Vagina (tissue), 2 donors: ENCODE measurements at regions not wholly inside any gene's neighbourhood (a gene's known extent, or its start where the extent isn't known, plus 50 kb on each side); places are given as distances from the start of the nearest gene placed in this dataset.
"Not testable (repeated sequence)": the region's sequence is repeated elsewhere in the genome, so short reads cannot be mapped to it uniquely, and the experiment has no call there.

ENCODE experiments used
- DNase-seq, 2 donors: peaks; one replicate each; pipeline ENCODE4 v3.0.0-alpha.2; 2017; ENCODE audit errors: extremely low spot score in 2 of 2
- H3K27ac ChIP-seq: fragments of 200-600 bp; sonication (generic); one replicate; pipeline ENCODE4 v1.5.1; 2019
- H3K27me3 ChIP-seq: fragments of 200-600 bp; sonication (generic); one replicate; pipeline ENCODE4 v1.5.1; 2019
- H3K36me3 ChIP-seq, 2 donors: fragments of 200-600 bp; sonication (generic); one replicate each; pipeline ENCODE4 v1.5.1; 2017 to 2019
- H3K4me1 ChIP-seq: fragments of 200-600 bp; sonication (generic); one replicate; pipeline ENCODE4 v1.5.1; 2019
- H3K4me3 ChIP-seq, 2 donors: fragments of 200-600 bp; sonication (generic); 1 replicate in 1 of 2; 2 replicates in 1 of 2; pipeline ENCODE4 v1.5.1; 2016 to 2019
- H3K9me3 ChIP-seq: fragments of 200-600 bp; sonication (generic); one replicate; pipeline ENCODE4 v1.5.1; 2019
- POLR2A ChIP-seq, 2 donors: fragments of 450-650 bp; IDR thresholded peaks; one replicate each; pipeline ENCODE4 v1.6.1; 2017; ENCODE audit warnings: antibody characterized with exemption in 2 of 2, mild to moderate bottlenecking in 2 of 2, moderate library complexity in 2 of 2
- POLR2AphosphoS5 ChIP-seq, 2 donors: sonication (generic); formaldehyde crosslinking; IDR thresholded peaks; one replicate each; pipeline ENCODE4 v1.9.0; 2017; ENCODE audit warnings: antibody characterized with exemption in 2 of 2, mild to moderate bottlenecking in 2 of 2, low read depth in 1 of 2; ENCODE audit not compliant: insufficient read depth in 1 of 2
- intact Hi-C: fragments of 100-400 bp; cut with DNase I; formaldehyde crosslinking; loops from one replicate; pipeline ENCODE4 v1.15.1; 2023
- TF ChIP-seq, protein P1 (sequence below), 3 experiments: fragments of 450-650 bp in 2 of 3; fragments of 200-600 bp in 1 of 3; sonication (generic) in 1 of 3; IDR thresholded peaks; one replicate each; pipeline ENCODE4 v1.5.1; 2017 to 2019; ENCODE audit warnings: antibody characterized with exemption in 3 of 3, mild to moderate bottlenecking in 2 of 3, moderate library complexity in 2 of 3

- Histone ChIP-seq H3K27ac (no peak overlapping the region), H3K36me3 (no peaks in the 10 kb centered on the region), H3K4me1 (no peaks in the 10 kb centered on the region), H3K9me3 (no peaks in the 10 kb centered on the region), H3K4me3 (no peak overlapping the region), H3K27me3 (no peaks in the 10 kb centered on the region)
- intact Hi-C loops = no loop called here
- no peak for TF ChIP-seq POLR2AphosphoS5 (IDR thresholded peaks at IDR 0.05; ENCODE audit: insufficient read depth in 1 of 2, low read depth in 1 of 2)
- no peak for TF ChIP-seq POLR2A (IDR thresholded peaks at IDR 0.05)
- TF ChIP-seq, protein P1, sequence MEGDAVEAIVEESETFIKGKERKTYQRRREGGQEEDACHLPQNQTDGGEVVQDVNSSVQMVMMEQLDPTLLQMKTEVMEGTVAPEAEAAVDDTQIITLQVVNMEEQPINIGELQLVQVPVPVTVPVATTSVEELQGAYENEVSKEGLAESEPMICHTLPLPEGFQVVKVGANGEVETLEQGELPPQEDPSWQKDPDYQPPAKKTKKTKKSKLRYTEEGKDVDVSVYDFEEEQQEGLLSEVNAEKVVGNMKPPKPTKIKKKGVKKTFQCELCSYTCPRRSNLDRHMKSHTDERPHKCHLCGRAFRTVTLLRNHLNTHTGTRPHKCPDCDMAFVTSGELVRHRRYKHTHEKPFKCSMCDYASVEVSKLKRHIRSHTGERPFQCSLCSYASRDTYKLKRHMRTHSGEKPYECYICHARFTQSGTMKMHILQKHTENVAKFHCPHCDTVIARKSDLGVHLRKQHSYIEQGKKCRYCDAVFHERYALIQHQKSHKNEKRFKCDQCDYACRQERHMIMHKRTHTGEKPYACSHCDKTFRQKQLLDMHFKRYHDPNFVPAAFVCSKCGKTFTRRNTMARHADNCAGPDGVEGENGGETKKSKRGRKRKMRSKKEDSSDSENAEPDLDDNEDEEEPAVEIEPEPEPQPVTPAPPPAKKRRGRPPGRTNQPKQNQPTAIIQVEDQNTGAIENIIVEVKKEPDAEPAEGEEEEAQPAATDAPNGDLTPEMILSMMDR (IDR thresholded peaks at IDR 0.05) = no peak
- DNase-seq = no peak
Observed at GRCh38 chr3:153513236-153513635, 351.2 kb downstream of the RAP2B start.

DNA sequence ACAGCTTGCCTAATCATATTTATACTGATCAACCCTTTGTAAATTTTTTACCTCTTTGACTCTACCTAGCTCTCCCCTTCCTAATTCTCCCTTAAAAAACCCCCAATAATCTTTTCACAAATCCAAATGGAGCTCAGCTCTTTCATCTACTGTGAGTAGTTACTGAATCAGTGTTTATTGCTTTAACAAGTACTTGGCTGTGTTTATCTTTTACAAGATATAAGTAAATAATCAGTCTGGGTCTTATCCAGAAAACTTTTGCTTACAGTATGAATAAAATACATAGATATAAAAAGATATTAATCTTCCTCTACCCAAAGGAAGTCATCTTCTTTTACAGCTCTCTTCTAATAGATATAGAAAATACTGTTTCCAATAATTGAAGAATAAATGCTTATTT lies 366.4 kb downstream of the RAP2B start:
- H3K27me3 ChIP-seq = no peaks in the 10 kb centered on the region
- H3K36me3 ChIP-seq = no peaks in the 10 kb centered on the region
- no peak for TF ChIP-seq POLR2A (IDR thresholded peaks at IDR 0.05)
- TF ChIP-seq, protein P1 (IDR thresholded peaks at IDR 0.05) = no peak
- no peak for TF ChIP-seq POLR2AphosphoS5 (IDR thresholded peaks at IDR 0.05; ENCODE audit: insufficient read depth in 1 of 2, low read depth in 1 of 2)
- no peak overlapping the region for H3K4me3 ChIP-seq
- no peak for DNase-seq
- intact Hi-C loops = no loop called here
- no peak overlapping the region for H3K27ac ChIP-seq
- H3K9me3 ChIP-seq = no peaks in the 10 kb centered on the region
- no peaks in the 10 kb centered on the region for H3K4me1 ChIP-seq

GRCh38 chr3:153539263-153539662 lies 377.2 kb downstream of the RAP2B start:
- intact Hi-C loops = no loop called here

GRCh38 chr3:153545471-153545870 lies 383.4 kb downstream of the RAP2B start:
- no peak overlapping the region for H3K27ac ChIP-seq
- no peaks in the 10 kb centered on the region for H3K27me3 ChIP-seq
- intact Hi-C loops = no loop called here
- no peak for DNase-seq
- H3K4me1 ChIP-seq = no peaks in the 10 kb centered on the region
- no peaks in the 10 kb centered on the region for H3K36me3 ChIP-seq
- no peak overlapping the region for H3K4me3 ChIP-seq
- no peaks in the 10 kb centered on the region for H3K9me3 ChIP-seq
- TF ChIP-seq POLR2A (IDR thresholded peaks at IDR 0.05) (no peak), POLR2AphosphoS5 (IDR thresholded peaks at IDR 0.05; ENCODE audit: insufficient read depth in 1 of 2, low read depth in 1 of 2) (no peak)
- TF ChIP-seq, protein P1 (IDR thresholded peaks at IDR 0.05) = no peak

More at GRCh38 chr3:153539263-153539662, 377.2 kb downstream of the RAP2B start:
- Histone ChIP-seq H3K36me3 (no peaks in the 10 kb centered on the region), H3K27ac (no peak overlapping the region), H3K27me3 (no peaks in the 10 kb centered on the region), H3K9me3 (no peaks in the 10 kb centered on the region), H3K4me1 (no peaks in the 10 kb centered on the region), H3K4me3 (no peak overlapping the region)
- no peak for TF ChIP-seq POLR2A (IDR thresholded peaks at IDR 0.05)
- TF ChIP-seq, protein P1 (IDR thresholded peaks at IDR 0.05) = no peak
- no peak for DNase-seq

GRCh38 chr3:153547970-153548369 lies 385.9 kb downstream of the RAP2B start:
- no peak overlapping the region for H3K27ac ChIP-seq
- DNase-seq = no peak
- no peaks in the 10 kb centered on the region for H3K36me3 ChIP-seq
- H3K27me3 ChIP-seq = no peaks in the 10 kb centered on the region
- intact Hi-C loops = no loop called here
- H3K4me3 ChIP-seq = no peak overlapping the region
- no peaks in the 10 kb centered on the region for H3K9me3 ChIP-seq
- TF ChIP-seq, protein P1 (IDR thresholded peaks at IDR 0.05) = no peak
- TF ChIP-seq POLR2A (IDR thresholded peaks at IDR 0.05) (no peak), POLR2AphosphoS5 (IDR thresholded peaks at IDR 0.05; ENCODE audit: insufficient read depth in 1 of 2, low read depth in 1 of 2) (no peak)
- H3K4me1 ChIP-seq = no peaks in the 10 kb centered on the region

DNA sequence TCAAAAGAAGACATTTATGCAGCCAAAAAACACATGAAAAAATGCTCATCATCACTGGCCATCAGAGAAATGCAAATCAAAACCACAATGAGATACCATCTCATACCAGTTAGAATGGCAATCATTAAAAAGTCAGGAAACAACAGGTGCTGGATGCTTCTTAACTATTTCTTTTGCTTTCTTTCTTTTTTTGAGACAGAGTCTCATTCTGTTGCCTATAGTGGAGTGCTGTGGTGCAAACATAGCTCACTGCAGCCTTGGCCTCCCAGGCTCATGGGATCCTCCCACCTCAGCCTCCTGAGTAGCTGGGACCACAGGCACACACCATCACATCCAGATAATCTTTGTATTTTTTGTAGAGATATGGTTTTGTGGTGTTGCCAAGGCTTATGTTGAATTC lies 387.7 kb downstream of the RAP2B start:
- H3K4me3 ChIP-seq, H3K27ac ChIP-seq, H3K36me3 ChIP-seq, H3K9me3 ChIP-seq, H3K27me3 ChIP-seq, DNase-seq, H3K4me1 ChIP-seq, intact Hi-C loops: not testable (repeated sequence)
